SK-N-SH (cell line): ENCODE measurements at regions not wholly inside any gene's neighbourhood (a gene's known extent, or its start where the extent isn't known, plus 50 kb on each side); places are given as distances from the start of the nearest gene placed in this dataset.

Source experiments
- CTCF ChIA-PET: fragments of 300-600, 350-600 bp; formaldehyde crosslinking; extraction: SDS; loops from one replicate; lab custom pipeline; 2021; lab: Yijun Ruan, JAX
- POLR2A ChIA-PET: fragments of 350-600 bp; sonication (Branson Sonifier 250); formaldehyde crosslinking; extraction: SDS; loops from one replicate; lab custom pipeline; 2020; ENCODE audit warnings: antibody characterized with exemption, inconsistent platforms; lab: Yijun Ruan, JAX
- DNase-seq: peaks from one replicate; pipeline ENCODE4 v3.0.0; 2012
- H2AFZ ChIP-seq: fragments of 200-600 bp; sonication (generic); 2 replicates; pipeline ENCODE4 v1.8.1; 2016; ENCODE audit warnings: antibody characterized with exemption, mild to moderate bottlenecking, low read depth
- H3F3A ChIP-seq: fragments of 200-600 bp; sonication (generic); replicated peaks from 2 replicates; pipeline ENCODE3; 2016; ENCODE audit warnings: antibody characterized with exemption, mild to moderate bottlenecking; ENCODE audit not compliant: insufficient read depth
- H3K27ac ChIP-seq, 2 experiments: fragments of 200-500 bp in 1 of 2; fragments of 200-600 bp in 1 of 2; sonication (Bioruptor generic) in 1 of 2; sonication (generic), shearing (Covaris generic) in 1 of 2; 2 replicates each; pipeline versions ENCODE4 v1.5.1 to v1.6.1; 2014 to 2016; ENCODE audit warnings: low read depth in 2 of 2, inconsistent platforms in 1 of 2, low read length in 1 of 2, mild to moderate bottlenecking in 1 of 2, mixed read lengths in 1 of 2
- H3K27me3 ChIP-seq: fragments of 200-600 bp; sonication (generic), shearing (Covaris generic); 2 replicates; pipeline ENCODE4 v1.6.1; 2016; ENCODE audit warnings: mixed run types; ENCODE audit not compliant: insufficient read depth
- H3K36me3 ChIP-seq, 2 experiments: fragments of 200-500 bp in 1 of 2; fragments of 200-600 bp in 1 of 2; sonication (Bioruptor generic) in 1 of 2; sonication (generic) in 1 of 2; replicated peaks in 1 of 2; 2 replicates each; pipeline versions ENCODE3 to v1.5.1; 2014 to 2016; ENCODE audit warnings: low read length in 1 of 2, mild to moderate bottlenecking in 1 of 2; ENCODE audit not compliant: insufficient read depth in 2 of 2, control insufficient read depth in 1 of 2
- H3K4me1 ChIP-seq, 2 experiments: fragments of 200-500 bp in 1 of 2; fragments of 200-600 bp in 1 of 2; sonication (Bioruptor generic) in 1 of 2; sonication (generic), shearing (Covaris generic) in 1 of 2; 2 replicates each; pipeline versions ENCODE4 v1.5.1 to v1.6.1; 2014 to 2016; ENCODE audit warnings: low read depth in 1 of 2, low read length in 1 of 2, mixed run types in 1 of 2; ENCODE audit not compliant: insufficient read depth in 2 of 2, control insufficient read depth in 1 of 2
- H3K4me2 ChIP-seq: fragments of 200-600 bp; sonication (generic), shearing (Covaris generic); 2 replicates; pipeline ENCODE4 v1.6.1; 2017; ENCODE audit warnings: mixed run types
- H3K4me3 ChIP-seq, 2 experiments: fragments of 200-500 bp in 1 of 2; fragments of 200-600 bp in 1 of 2; sonication (Bioruptor generic) in 1 of 2; sonication (generic), shearing (Covaris generic) in 1 of 2; 2 replicates each; pipeline versions ENCODE4 v1.5.1 to v1.8.1; 2014 to 2016; ENCODE audit warnings: low read depth in 2 of 2, inconsistent platforms in 1 of 2, low read length in 1 of 2, mild to moderate bottlenecking in 1 of 2, mixed read lengths in 1 of 2, moderate library complexity in 1 of 2
- H3K79me2 ChIP-seq: fragments of 200-600 bp; sonication (generic); 2 replicates; pipeline ENCODE4 v1.8.1; 2017; ENCODE audit warnings: mild to moderate bottlenecking; ENCODE audit not compliant: insufficient read depth
- H3K9ac ChIP-seq: fragments of 200-600 bp; sonication (generic); 2 replicates; pipeline ENCODE4 v1.6.1; 2017; ENCODE audit warnings: mixed run types
- H3K9me2 ChIP-seq: fragments of 200-600 bp; sonication (generic); 2 replicates; pipeline ENCODE4 v1.6.1; 2017; ENCODE audit warnings: mixed run types
- H3K9me3 ChIP-seq: fragments of 200-600 bp; sonication (generic); 2 replicates; pipeline ENCODE4 v1.6.1; 2017; ENCODE audit warnings: mixed run types, mild to moderate bottlenecking, moderate library complexity
- H4K20me1 ChIP-seq: fragments of 200-600 bp; sonication (generic); 2 replicates; pipeline ENCODE4 v1.6.1; 2017; ENCODE audit warnings: mild to moderate bottlenecking, mixed run types; ENCODE audit not compliant: insufficient read depth
- EP300 ChIP-seq, 2 experiments: IDR thresholded peaks; 2 replicates each; pipeline versions ENCODE4 v1.4.0 to v1.6.1; 2012; ENCODE audit warnings: borderline replicate concordance in 1 of 2, low read depth in 1 of 2, low read length in 1 of 2
- EZH2phosphoT487 ChIP-seq: fragments of 200-600 bp; sonication (generic); IDR thresholded peaks from 2 replicates; pipeline ENCODE4 v1.6.1; 2017; ENCODE audit warnings: low read depth, mixed run types, mild to moderate bottlenecking, antibody characterized with exemption, moderate library complexity, borderline replicate concordance
- FOSL2 ChIP-seq: IDR thresholded peaks from 2 replicates; pipeline ENCODE4 v1.4.0; 2012; ENCODE audit warnings: low read depth, mild to moderate bottlenecking, moderate library complexity, borderline replicate concordance
- GABPA ChIP-seq: IDR thresholded peaks from 2 replicates; pipeline ENCODE4 v1.4.0; 2012; ENCODE audit warnings: low read depth, mild to moderate bottlenecking
- RAD21 ChIP-seq: IDR thresholded peaks from 2 replicates; pipeline ENCODE4 v1.6.1; 2012; ENCODE audit warnings: mild to moderate bottlenecking, low read length
- RCOR1 ChIP-seq: fragments of 150-350 bp; IDR thresholded peaks from 2 replicates; pipeline ENCODE4 v1.6.1; 2017; ENCODE audit warnings: antibody characterized with exemption, low read length
- RFX5 ChIP-seq: IDR thresholded peaks from 2 replicates; pipeline ENCODE4 v1.6.1; 2012; ENCODE audit warnings: mild to moderate bottlenecking, improper control_type of control experiment, low read length
- TCF12 ChIP-seq: IDR thresholded peaks from 2 replicates; pipeline ENCODE4 v1.4.0; 2012
- TEAD4 ChIP-seq: IDR thresholded peaks from 2 replicates; pipeline ENCODE4 v1.4.0; 2012; ENCODE audit warnings: mild to moderate bottlenecking, borderline replicate concordance; ENCODE audit not compliant: insufficient read depth
- WGBS: methylation state at CpG from one replicate; pipeline ENCODE4 v1.1.6; 2017; ENCODE audit warnings: low lambda C conversion rate; 5-methylcytosine and 5-hydroxymethylcytosine counted together
- TF ChIP-seq, protein P1 (sequence below): IDR thresholded peaks from 2 replicates; pipeline ENCODE4 v1.4.0; 2012; ENCODE audit warnings: low read depth
- TF ChIP-seq, protein P2 (sequence below): fragments of 150-350 bp; IDR thresholded peaks from 2 replicates; pipeline ENCODE4 v1.6.1; 2017; ENCODE audit warnings: antibody characterized with exemption, low read length, low read depth, borderline replicate concordance
- TF ChIP-seq, protein P3 (sequence below): IDR thresholded peaks from 2 replicates; pipeline ENCODE4 v1.6.1; 2012; ENCODE audit warnings: mild to moderate bottlenecking, low read depth, low read length, moderate library complexity
- TF ChIP-seq, protein P4 (sequence below): IDR thresholded peaks from 2 replicates; pipeline ENCODE4 v1.4.0; 2012; ENCODE audit warnings: low read depth, borderline replicate concordance

DNA sequence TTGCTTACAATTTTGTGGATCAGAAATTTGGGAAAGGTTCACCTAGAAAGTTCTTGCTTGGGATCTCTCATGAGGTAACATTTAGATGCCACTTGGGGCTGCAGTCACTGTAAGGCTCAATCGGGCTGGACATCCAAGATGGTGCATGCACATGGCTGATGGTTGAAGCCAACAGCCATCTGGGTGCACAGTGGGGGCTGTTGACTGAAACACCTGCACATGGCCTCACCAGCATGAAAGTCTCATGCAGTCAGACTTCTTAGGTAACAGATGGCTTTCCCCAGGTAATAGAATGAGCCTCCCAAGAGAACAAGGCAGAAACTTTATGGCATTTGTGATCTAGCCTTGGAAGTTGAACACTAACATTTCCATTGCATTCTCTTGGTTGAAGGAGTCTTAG is 740.7 kb upstream of the AUTS2 start:
- TF ChIP-seq, protein P1, sequence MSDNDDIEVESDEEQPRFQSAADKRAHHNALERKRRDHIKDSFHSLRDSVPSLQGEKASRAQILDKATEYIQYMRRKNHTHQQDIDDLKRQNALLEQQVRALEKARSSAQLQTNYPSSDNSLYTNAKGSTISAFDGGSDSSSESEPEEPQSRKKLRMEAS, result no peak
- no peak for TF ChIP-seq TEAD4
- TF ChIP-seq, protein P2, sequence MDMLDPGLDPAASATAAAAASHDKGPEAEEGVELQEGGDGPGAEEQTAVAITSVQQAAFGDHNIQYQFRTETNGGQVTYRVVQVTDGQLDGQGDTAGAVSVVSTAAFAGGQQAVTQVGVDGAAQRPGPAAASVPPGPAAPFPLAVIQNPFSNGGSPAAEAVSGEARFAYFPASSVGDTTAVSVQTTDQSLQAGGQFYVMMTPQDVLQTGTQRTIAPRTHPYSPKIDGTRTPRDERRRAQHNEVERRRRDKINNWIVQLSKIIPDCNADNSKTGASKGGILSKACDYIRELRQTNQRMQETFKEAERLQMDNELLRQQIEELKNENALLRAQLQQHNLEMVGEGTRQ, result no peak
- TF ChIP-seq EZH2phosphoT487, result no peak
- no peak for TF ChIP-seq RCOR1
- no peak for TF ChIP-seq RFX5
- no peak for TF ChIP-seq RAD21
- TF ChIP-seq TCF12, result no peak
- TF ChIP-seq EP300 (IDR thresholded peaks at IDR 0.05; ENCODE audit: borderline replicate concordance in 1 of 2, low read depth in 1 of 2, low read length in 1 of 2), result no peak
- TF ChIP-seq, protein P3, sequence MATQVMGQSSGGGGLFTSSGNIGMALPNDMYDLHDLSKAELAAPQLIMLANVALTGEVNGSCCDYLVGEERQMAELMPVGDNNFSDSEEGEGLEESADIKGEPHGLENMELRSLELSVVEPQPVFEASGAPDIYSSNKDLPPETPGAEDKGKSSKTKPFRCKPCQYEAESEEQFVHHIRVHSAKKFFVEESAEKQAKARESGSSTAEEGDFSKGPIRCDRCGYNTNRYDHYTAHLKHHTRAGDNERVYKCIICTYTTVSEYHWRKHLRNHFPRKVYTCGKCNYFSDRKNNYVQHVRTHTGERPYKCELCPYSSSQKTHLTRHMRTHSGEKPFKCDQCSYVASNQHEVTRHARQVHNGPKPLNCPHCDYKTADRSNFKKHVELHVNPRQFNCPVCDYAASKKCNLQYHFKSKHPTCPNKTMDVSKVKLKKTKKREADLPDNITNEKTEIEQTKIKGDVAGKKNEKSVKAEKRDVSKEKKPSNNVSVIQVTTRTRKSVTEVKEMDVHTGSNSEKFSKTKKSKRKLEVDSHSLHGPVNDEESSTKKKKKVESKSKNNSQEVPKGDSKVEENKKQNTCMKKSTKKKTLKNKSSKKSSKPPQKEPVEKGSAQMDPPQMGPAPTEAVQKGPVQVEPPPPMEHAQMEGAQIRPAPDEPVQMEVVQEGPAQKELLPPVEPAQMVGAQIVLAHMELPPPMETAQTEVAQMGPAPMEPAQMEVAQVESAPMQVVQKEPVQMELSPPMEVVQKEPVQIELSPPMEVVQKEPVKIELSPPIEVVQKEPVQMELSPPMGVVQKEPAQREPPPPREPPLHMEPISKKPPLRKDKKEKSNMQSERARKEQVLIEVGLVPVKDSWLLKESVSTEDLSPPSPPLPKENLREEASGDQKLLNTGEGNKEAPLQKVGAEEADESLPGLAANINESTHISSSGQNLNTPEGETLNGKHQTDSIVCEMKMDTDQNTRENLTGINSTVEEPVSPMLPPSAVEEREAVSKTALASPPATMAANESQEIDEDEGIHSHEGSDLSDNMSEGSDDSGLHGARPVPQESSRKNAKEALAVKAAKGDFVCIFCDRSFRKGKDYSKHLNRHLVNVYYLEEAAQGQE, result no peak
- TF ChIP-seq FOSL2, result no peak
- no peak for TF ChIP-seq GABPA
- TF ChIP-seq, protein P4, sequence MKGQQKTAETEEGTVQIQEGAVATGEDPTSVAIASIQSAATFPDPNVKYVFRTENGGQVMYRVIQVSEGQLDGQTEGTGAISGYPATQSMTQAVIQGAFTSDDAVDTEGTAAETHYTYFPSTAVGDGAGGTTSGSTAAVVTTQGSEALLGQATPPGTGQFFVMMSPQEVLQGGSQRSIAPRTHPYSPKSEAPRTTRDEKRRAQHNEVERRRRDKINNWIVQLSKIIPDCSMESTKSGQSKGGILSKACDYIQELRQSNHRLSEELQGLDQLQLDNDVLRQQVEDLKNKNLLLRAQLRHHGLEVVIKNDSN, result no peak
- no peak for DNase-seq
- H3K9me3 ChIP-seq, result no peaks in the 10 kb centered on the region

More for the DNA sequence above, 740.7 kb upstream of the AUTS2 start:
- Histone ChIP-seq H3K79me2 (no peaks in the 10 kb centered on the region), H3K4me1 (no peaks in the 10 kb centered on the region; a peak in 1 of 4 replicates), H3K27ac (no peak overlapping the region), H2AFZ (no peak overlapping the region), H3K36me3 (no peaks in the 10 kb centered on the region), H4K20me1 (no peaks in the 10 kb centered on the region), H3K9me2 (no peaks in the 10 kb centered on the region), H3K4me3 (no peak overlapping the region), H3K9ac (no peak overlapping the region), H3F3A (no peaks in the 10 kb centered on the region), H3K27me3 (no peaks in the 10 kb centered on the region), H3K4me2 (no peak overlapping the region)
- ChIA-PET POLR2A (no interaction called here), CTCF (interaction anchor here (1.2 kb wide), 1 partner anchor 18 kb away, joined by 4 read pairs; no protein-coding TSS in a partner anchor)
- 44% methylated on average over 1 of the region's 1 CpG for WGBS
